Activated B cell treated with CpG ODN at 0.5 μM for 24 hours (primary cell): ENCODE measurements at regions not wholly inside any gene's neighbourhood (a gene's known extent, or its start where the extent isn't known, plus 50 kb on each side); places are given as distances from the start of the nearest gene placed in this dataset.

Experiments used
- ATAC-seq: fragments of 200-7000 bp; cut with Tn5 transposase; one replicate; pipeline ENCODE4 v1.10.0; 2021; ENCODE audit warnings: low read depth, mild to moderate bottlenecking, moderate library complexity
- CTCF ChIA-PET: fragments of 350-600 bp; sonication (Branson Sonifier 250); formaldehyde crosslinking; loops from one replicate; lab custom pipeline; 2021; ENCODE audit warnings: antibody characterized with exemption; lab: Charles Lee
- POLR2A ChIA-PET: fragments of 350-600 bp; sonication (Branson Sonifier 250); formaldehyde crosslinking; loops from one replicate; lab custom pipeline; 2021; ENCODE audit warnings: antibody characterized with exemption; lab: Charles Lee
- DNase-seq: peaks from one replicate; pipeline ENCODE4 v3.0.0; 2022
- H3K27ac Mint-ChIP-seq: one replicate; pipeline ENCODE4 v1.8.0; 2020; ENCODE audit warnings: mixed read lengths
- H3K27me3 Mint-ChIP-seq: one replicate; pipeline ENCODE4 v1.8.0; 2021; ENCODE audit warnings: mixed read lengths
- H3K36me3 Mint-ChIP-seq: one replicate; pipeline ENCODE4 v1.8.0; 2021; ENCODE audit warnings: low read depth, mixed read lengths
- H3K4me1 Mint-ChIP-seq: one replicate; pipeline ENCODE4 v1.8.0; 2021; ENCODE audit warnings: mixed read lengths
- H3K4me3 Mint-ChIP-seq: one replicate; pipeline ENCODE4 v1.8.0; 2020; ENCODE audit warnings: mild to moderate bottlenecking, mixed read lengths
- H3K9me3 Mint-ChIP-seq: one replicate; pipeline ENCODE4 v1.8.0; 2020; ENCODE audit warnings: mixed read lengths
- CTCF ChIP-seq: fragments of 200-600 bp; IDR thresholded peaks from one replicate; pipeline ENCODE4 v1.8.0; 2022; ENCODE audit warnings: antibody characterized with exemption, mild to moderate bottlenecking
- intact Hi-C: fragments of 100-400 bp; cut with micrococcal nuclease; formaldehyde crosslinking; loops from one replicate; pipeline ENCODE4 v1.15.1; 2024

GRCh38 chr12:24597580-24597979 is 351.3 kb downstream of the BCAT1 start:
- intact Hi-C loops = loop anchor here (1.0 to 5.0 kb wide), 6 partner anchors 180 to 560 kb away; no protein-coding TSS in a partner anchor
- ATAC-seq = no peak
- Mint-ChIP-seq H3K27me3 (no peaks in the 10 kb centered on the region), H3K36me3 (no peaks in the 10 kb centered on the region), H3K27ac (no peak overlapping the region), H3K4me1 (peaks cover 40% of the 10 kb centered on the region), H3K9me3 (no peaks in the 10 kb centered on the region), H3K4me3 (no peak overlapping the region)
- CTCF ChIA-PET = no interaction called here
- TF ChIP-seq CTCF = no peak
- DNase-seq = no peak
- POLR2A ChIA-PET = interaction anchor here (0.5 kb wide), 1 partner anchor 234 kb away, joined by 4 read pairs; no protein-coding TSS in a partner anchor

- Mint-ChIP-seq H3K4me1 (peaks cover 42% of the 10 kb centered on the region), H3K9me3 (no peaks in the 10 kb centered on the region), H3K4me3 (no peak overlapping the region), H3K27me3 (no peaks in the 10 kb centered on the region), H3K27ac (no peak overlapping the region), H3K36me3 (no peaks in the 10 kb centered on the region)
- ChIA-PET CTCF (interaction anchor here (1.1 kb wide), 1 partner anchor 109 kb away, joined by 3 read pairs; no protein-coding TSS in a partner anchor), POLR2A (no interaction called here)
- intact Hi-C loops = loop anchor here (1.0 to 5.0 kb wide), 6 partner anchors 180 to 560 kb away; no protein-coding TSS in a partner anchor
- no peak for TF ChIP-seq CTCF
- DNase-seq (no peak), ATAC-seq (no peak)
Measured at GRCh38 chr12:24596768-24597388, 352.0 kb downstream of the BCAT1 start.

GRCh38 chr12:24595652-24596235 is 353.2 kb downstream of the BCAT1 start:
- POLR2A ChIA-PET = interaction anchor here (0.6 to 1.2 kb wide), 3 partner anchors 20 to 181 kb away, joined by 3 to 4 read pairs (median 4); no protein-coding TSS in a partner anchor

GRCh38 chr12:24591715-24592440 is 357.0 kb downstream of the BCAT1 start:
- CTCF ChIA-PET = interaction anchor here (0.6 kb wide), 1 partner anchor 26 kb away, joined by 3 read pairs; no protein-coding TSS in a partner anchor
- no peak overlapping the region for H3K4me3 Mint-ChIP-seq
- intact Hi-C loops = no loop called here
- ATAC-seq (no peak), DNase-seq (no peak)
- peaks cover 14% of the 10 kb centered on the region for H3K4me1 Mint-ChIP-seq
- H3K36me3 Mint-ChIP-seq = no peaks in the 10 kb centered on the region
- POLR2A ChIA-PET = no interaction called here
- no peak for TF ChIP-seq CTCF
- no peaks in the 10 kb centered on the region for H3K9me3 Mint-ChIP-seq
- no peak overlapping the region for H3K27ac Mint-ChIP-seq
- H3K27me3 Mint-ChIP-seq = no peaks in the 10 kb centered on the region

More at GRCh38 chr12:24595652-24596235, 353.2 kb downstream of the BCAT1 start:
- intact Hi-C loops = loop anchor here (2.0 to 5.0 kb wide), 6 partner anchors 178 to 562 kb away; no protein-coding TSS in a partner anchor
- CTCF ChIA-PET = interaction anchor here (0.8 to 1.6 kb wide), 6 partner anchors 8 to 235 kb away, joined by 3 to 7 read pairs (median 3); no protein-coding TSS in a partner anchor
- Mint-ChIP-seq H3K9me3 (no peaks in the 10 kb centered on the region), H3K4me1 (peaks cover 37% of the 10 kb centered on the region), H3K4me3 (no peak overlapping the region), H3K36me3 (no peaks in the 10 kb centered on the region), H3K27ac (no peak overlapping the region), H3K27me3 (no peaks in the 10 kb centered on the region)
- TF ChIP-seq CTCF = no peak
- DNase-seq (no peak), ATAC-seq (peak; percentile 53)
